Activated CD8-positive, alpha-beta T cell treated with anti-CD3 and anti-CD28 coated beads for 36 hours (primary cell): ENCODE measurements at regions not wholly inside any gene's neighbourhood (a gene's known extent, or its start where the extent isn't known, plus 50 kb on each side); places are given as distances from the start of the nearest gene placed in this dataset.

Experiments used
- ATAC-seq: fragments of 200-7000 bp; cut with Tn5 transposase; one replicate; pipeline ENCODE4 v1.10.0; 2021; ENCODE audit warnings: mild to moderate bottlenecking, moderate library complexity
- CTCF ChIA-PET: fragments of 350-600 bp; sonication (Branson Sonifier 250); formaldehyde crosslinking; loops from one replicate; lab custom pipeline; 2021; ENCODE audit warnings: antibody characterized with exemption; lab: Charles Lee
- POLR2A ChIA-PET: fragments of 350-600 bp; sonication (Branson Sonifier 250); formaldehyde crosslinking; loops from one replicate; lab custom pipeline; 2021; ENCODE audit warnings: antibody characterized with exemption; lab: Charles Lee
- DNase-seq: peaks from one replicate; pipeline ENCODE4 v3.0.0-alpha.2; 2020
- H3K27ac Mint-ChIP-seq: one replicate; pipeline ENCODE4 v1.8.0; 2021; ENCODE audit warnings: mild to moderate bottlenecking, mixed read lengths
- H3K27me3 Mint-ChIP-seq: one replicate; pipeline ENCODE4 v1.8.0; 2021; ENCODE audit warnings: mixed read lengths
- H3K36me3 Mint-ChIP-seq: one replicate; pipeline ENCODE4 v1.8.0; 2021; ENCODE audit warnings: low read depth, mixed read lengths
- H3K4me1 Mint-ChIP-seq: one replicate; pipeline ENCODE4 v1.8.0; 2021; ENCODE audit warnings: low read depth, mixed read lengths
- H3K4me3 Mint-ChIP-seq: one replicate; pipeline ENCODE4 v1.8.0; 2021; ENCODE audit warnings: mild to moderate bottlenecking, moderate library complexity, mixed read lengths
- H3K9me3 Mint-ChIP-seq: one replicate; pipeline ENCODE4 v1.8.0; 2021; ENCODE audit warnings: mixed read lengths
- intact Hi-C: fragments of 100-400 bp; cut with micrococcal nuclease; formaldehyde crosslinking; loops from one replicate; pipeline ENCODE4 v1.10.0; 2022
- TF ChIP-seq, protein P1 (sequence below): fragments of 200-600 bp; IDR thresholded peaks from one replicate; pipeline ENCODE4 v1.8.0; 2022; ENCODE audit warnings: antibody characterized with exemption, mild to moderate bottlenecking

DNA sequence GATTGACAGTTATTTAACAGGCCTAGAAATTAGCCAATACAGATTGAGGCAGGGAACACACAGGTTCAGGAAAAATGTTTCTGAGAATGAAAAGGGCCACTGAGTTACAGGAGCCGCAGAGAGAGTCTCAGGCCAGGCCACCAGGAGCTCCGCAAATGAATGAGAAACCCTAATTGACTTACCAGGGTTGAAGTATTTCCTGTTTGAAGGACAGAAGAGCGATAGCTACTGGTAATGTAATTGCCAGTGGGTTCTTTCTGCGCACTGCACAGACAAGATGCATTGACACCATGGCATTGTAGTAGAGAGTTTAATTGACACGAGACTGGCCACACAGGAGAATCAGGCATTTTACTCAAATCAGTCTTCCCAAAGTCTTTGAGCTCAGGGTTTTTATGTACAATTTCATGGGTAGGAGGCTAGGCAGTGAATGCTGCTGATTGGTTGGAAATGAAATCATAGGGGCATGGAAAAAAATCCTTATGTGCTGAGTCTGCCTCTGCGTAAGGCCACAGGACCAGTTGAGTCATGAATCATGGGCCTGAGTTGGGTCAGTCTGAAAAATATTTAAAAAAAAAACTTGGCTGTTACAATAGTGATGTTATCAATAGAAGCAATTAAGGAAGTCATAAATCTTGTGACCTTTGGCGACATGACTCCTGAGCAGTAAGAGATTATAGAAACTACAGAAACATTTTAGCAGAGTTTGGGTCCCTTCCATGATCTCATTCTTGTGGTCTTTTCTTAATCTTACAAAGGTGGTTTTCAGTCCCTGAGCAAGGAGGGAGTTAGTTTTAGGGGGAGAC, 203.8 kb downstream of the CASP12 start:
- H3K4me3 Mint-ChIP-seq: no peak overlapping the region
- TF ChIP-seq, protein P1, sequence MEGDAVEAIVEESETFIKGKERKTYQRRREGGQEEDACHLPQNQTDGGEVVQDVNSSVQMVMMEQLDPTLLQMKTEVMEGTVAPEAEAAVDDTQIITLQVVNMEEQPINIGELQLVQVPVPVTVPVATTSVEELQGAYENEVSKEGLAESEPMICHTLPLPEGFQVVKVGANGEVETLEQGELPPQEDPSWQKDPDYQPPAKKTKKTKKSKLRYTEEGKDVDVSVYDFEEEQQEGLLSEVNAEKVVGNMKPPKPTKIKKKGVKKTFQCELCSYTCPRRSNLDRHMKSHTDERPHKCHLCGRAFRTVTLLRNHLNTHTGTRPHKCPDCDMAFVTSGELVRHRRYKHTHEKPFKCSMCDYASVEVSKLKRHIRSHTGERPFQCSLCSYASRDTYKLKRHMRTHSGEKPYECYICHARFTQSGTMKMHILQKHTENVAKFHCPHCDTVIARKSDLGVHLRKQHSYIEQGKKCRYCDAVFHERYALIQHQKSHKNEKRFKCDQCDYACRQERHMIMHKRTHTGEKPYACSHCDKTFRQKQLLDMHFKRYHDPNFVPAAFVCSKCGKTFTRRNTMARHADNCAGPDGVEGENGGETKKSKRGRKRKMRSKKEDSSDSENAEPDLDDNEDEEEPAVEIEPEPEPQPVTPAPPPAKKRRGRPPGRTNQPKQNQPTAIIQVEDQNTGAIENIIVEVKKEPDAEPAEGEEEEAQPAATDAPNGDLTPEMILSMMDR: no peak
- intact Hi-C loops: no loop called here
- ChIA-PET CTCF (interaction anchor here (1.1 kb wide), 1 partner anchor 14 kb away, joined by 3 read pairs; no protein-coding TSS in a partner anchor), POLR2A (interaction anchor here (0.7 kb wide), 1 partner anchor 10 kb away, joined by 3 read pairs; no protein-coding TSS in a partner anchor)
- H3K36me3 Mint-ChIP-seq: peaks cover 2% of the 10 kb centered on the region
- H3K27ac Mint-ChIP-seq: peak overlapping the region; percentile 10
- no peak for DNase-seq
- peaks cover 6% of the 10 kb centered on the region for H3K9me3 Mint-ChIP-seq
- H3K4me1 Mint-ChIP-seq: peaks cover 15% of the 10 kb centered on the region
- ATAC-seq: peak; percentile 27
- H3K27me3 Mint-ChIP-seq: no peaks in the 10 kb centered on the region

DNA sequence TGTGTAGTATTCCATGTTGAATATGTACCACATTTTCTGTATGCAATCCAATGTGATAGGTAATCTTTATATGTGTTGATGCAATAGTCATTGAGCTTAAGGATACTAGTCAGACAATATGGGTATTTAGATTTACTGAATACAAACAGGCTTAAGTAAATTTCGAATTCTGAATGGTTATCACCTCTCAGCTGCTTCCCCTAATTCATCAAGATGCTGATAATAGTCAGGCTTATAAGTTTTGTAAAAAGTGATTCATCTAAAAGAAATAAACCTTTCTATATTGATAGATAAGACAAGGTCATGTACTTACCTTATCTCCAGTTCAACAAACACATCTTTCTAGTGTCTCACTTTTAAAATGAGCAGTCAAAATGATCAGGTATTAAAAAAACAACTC, 205.5 kb downstream of the CASP12 start:
- no peak for DNase-seq

DNA sequence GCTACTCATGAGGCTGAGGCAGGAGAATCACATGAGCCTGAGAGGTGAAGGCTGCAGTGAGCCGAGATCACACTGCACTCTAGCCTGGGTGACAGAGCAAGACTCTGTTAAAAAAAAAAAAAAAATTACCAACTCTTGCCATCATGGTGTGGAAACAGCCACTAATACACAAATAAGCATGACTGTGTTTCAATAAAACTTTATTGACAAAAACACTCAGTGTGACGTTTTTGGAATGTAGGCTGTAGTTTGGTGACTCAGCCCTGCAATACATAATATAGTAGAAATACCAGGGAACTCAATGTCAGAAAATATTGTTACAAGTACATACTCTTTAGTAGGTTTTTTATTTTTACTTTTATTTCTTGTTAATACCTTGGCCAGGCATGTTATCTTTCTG, 207.1 kb downstream of the CASP12 start:
- no peak overlapping the region for H3K4me3 Mint-ChIP-seq
- H3K9me3 Mint-ChIP-seq: peaks cover 6% of the 10 kb centered on the region
- DNase-seq: no peak
- H3K27me3 Mint-ChIP-seq: no peaks in the 10 kb centered on the region
- H3K27ac Mint-ChIP-seq: no peak overlapping the region
- peaks cover 2% of the 10 kb centered on the region for H3K36me3 Mint-ChIP-seq
- TF ChIP-seq, protein P1: no peak
- H3K4me1 Mint-ChIP-seq: peaks cover 22% of the 10 kb centered on the region
- ChIA-PET CTCF (no interaction called here), POLR2A (no interaction called here)
- intact Hi-C loops: no loop called here
- ATAC-seq: no peak

More for the DNA sequence above, 205.5 kb downstream of the CASP12 start:
- Mint-ChIP-seq H3K9me3 (peaks cover 6% of the 10 kb centered on the region), H3K4me1 (peaks cover 22% of the 10 kb centered on the region), H3K27me3 (no peaks in the 10 kb centered on the region), H3K27ac (no peak overlapping the region), H3K4me3 (no peak overlapping the region), H3K36me3 (peaks cover 2% of the 10 kb centered on the region)
- ChIA-PET CTCF (no interaction called here), POLR2A (no interaction called here)
- no peak for ATAC-seq
- intact Hi-C loops: no loop called here
- TF ChIP-seq, protein P1: no peak

DNA sequence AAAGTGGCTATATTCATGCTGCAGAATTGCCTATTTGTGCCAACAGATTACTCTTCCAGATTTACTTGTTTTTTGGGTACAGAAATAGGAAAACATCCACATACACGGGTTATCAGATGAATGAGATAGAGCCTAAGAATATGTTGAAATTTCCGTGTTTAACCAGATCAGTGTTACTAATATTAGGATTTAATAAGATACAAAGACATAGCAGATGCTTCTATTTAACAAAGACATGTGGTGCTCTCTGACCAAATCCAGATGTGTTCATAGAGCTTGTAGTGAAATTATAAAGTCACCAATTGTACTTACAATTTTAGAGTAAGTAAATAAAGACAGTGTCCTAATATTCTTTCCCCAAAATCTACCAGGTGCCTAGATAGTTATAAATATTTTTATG, 208.0 kb downstream of the CASP12 start:
- peaks cover 22% of the 10 kb centered on the region for H3K4me1 Mint-ChIP-seq
- no peak for ATAC-seq
- ChIA-PET CTCF (no interaction called here), POLR2A (no interaction called here)
- TF ChIP-seq, protein P1: no peak
- no peaks in the 10 kb centered on the region for H3K27me3 Mint-ChIP-seq
- H3K9me3 Mint-ChIP-seq: peaks cover 6% of the 10 kb centered on the region
- H3K36me3 Mint-ChIP-seq: peaks cover 2% of the 10 kb centered on the region
- no peak overlapping the region for H3K27ac Mint-ChIP-seq
- no peak overlapping the region for H3K4me3 Mint-ChIP-seq
- intact Hi-C loops: no loop called here
- DNase-seq: no peak

DNA sequence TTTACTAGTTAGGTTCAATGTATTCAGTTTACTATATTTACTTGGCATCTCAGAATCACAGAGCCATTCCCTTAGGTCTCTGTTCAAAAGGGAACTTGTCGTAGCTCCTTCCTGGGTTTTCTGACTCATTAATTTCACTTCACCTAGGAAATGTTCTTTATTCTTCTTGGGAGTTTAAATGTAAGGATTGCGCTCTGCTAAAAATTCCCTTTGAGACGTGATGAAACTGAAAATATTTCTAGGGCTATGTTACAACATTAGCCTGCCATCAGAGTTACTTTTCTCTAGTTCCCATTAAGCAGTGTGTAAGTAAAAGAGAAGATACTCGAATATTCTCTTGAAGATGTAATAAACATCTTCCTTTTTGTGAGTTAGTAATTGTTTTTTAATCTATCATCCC, 209.5 kb downstream of the CASP12 start:
- intact Hi-C loops: no loop called here
- Mint-ChIP-seq H3K4me1 (peaks cover 12% of the 10 kb centered on the region), H3K4me3 (no peak overlapping the region), H3K27me3 (no peaks in the 10 kb centered on the region), H3K27ac (no peak overlapping the region), H3K9me3 (peaks cover 6% of the 10 kb centered on the region), H3K36me3 (peaks cover 2% of the 10 kb centered on the region)
- no peak for ATAC-seq
- ChIA-PET POLR2A (no interaction called here), CTCF (interaction anchor here (1.0 kb wide), 1 partner anchor 8 kb away, joined by 4 read pairs; no protein-coding TSS in a partner anchor)
- TF ChIP-seq, protein P1: no peak
- no peak for DNase-seq
